AG04449 (cell line): ENCODE measurements at regions not wholly inside any gene's neighbourhood (a gene's known extent, or its start where the extent isn't known, plus 50 kb on each side); places are given as distances from the start of the nearest gene placed in this dataset.

Source experiments
- CTCF ChIA-PET: fragments of 350-600 bp; formaldehyde crosslinking; extraction: SDS; loops from one replicate; lab custom pipeline; 2021; ENCODE audit warnings: antibody characterized with exemption; lab: Yijun Ruan, JAX
- POLR2A ChIA-PET: fragments of 400-600, 350-600 bp; formaldehyde crosslinking; extraction: SDS; loops from one replicate; lab custom pipeline; 2020; ENCODE audit warnings: antibody characterized with exemption, inconsistent platforms; lab: Yijun Ruan, JAX
- DNase-seq: peaks from one replicate; pipeline ENCODE4 v3.0.0-alpha.2; 2010; ENCODE audit warnings: low read depth, low spot score
- H3K4me3 ChIP-seq: 2 replicates; pipeline ENCODE4 v1.5.1; 2011; ENCODE audit warnings: low read depth, mild to moderate bottlenecking, control low read depth, low read length
- TF ChIP-seq, protein P1 (sequence below): IDR thresholded peaks from one replicate; pipeline ENCODE4 v1.5.1; 2011; ENCODE audit warnings: mild to moderate bottlenecking, moderate library complexity, low read length, control low read depth, inconsistent platforms; ENCODE audit not compliant: insufficient read depth; ENCODE audit errors: missing control alignments

DNA sequence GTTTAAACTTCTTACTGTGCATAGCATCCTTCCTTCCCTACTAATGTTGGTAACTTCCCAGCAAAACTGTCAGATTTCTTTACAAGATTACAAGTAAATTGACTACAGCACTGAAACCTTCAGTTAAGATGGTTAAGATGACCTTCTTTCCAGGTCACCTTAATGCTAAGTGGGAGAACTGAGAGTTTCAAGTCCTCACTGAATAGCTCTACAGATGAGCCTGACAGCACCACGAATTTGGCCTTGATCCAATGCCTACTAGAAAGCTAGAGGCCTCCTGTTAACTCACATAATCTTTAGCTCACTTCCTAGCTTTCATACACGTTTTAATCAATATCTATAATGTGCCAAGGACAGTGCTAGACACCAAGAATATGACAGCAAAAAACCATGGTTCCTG is 276.0 kb upstream of the PLD5 start:
- CTCF ChIA-PET = no interaction called here
- no peak overlapping the region for H3K4me3 ChIP-seq
- TF ChIP-seq, protein P1, sequence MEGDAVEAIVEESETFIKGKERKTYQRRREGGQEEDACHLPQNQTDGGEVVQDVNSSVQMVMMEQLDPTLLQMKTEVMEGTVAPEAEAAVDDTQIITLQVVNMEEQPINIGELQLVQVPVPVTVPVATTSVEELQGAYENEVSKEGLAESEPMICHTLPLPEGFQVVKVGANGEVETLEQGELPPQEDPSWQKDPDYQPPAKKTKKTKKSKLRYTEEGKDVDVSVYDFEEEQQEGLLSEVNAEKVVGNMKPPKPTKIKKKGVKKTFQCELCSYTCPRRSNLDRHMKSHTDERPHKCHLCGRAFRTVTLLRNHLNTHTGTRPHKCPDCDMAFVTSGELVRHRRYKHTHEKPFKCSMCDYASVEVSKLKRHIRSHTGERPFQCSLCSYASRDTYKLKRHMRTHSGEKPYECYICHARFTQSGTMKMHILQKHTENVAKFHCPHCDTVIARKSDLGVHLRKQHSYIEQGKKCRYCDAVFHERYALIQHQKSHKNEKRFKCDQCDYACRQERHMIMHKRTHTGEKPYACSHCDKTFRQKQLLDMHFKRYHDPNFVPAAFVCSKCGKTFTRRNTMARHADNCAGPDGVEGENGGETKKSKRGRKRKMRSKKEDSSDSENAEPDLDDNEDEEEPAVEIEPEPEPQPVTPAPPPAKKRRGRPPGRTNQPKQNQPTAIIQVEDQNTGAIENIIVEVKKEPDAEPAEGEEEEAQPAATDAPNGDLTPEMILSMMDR = no peak
- DNase-seq = no peak
- POLR2A ChIA-PET = no interaction called here

DNA sequence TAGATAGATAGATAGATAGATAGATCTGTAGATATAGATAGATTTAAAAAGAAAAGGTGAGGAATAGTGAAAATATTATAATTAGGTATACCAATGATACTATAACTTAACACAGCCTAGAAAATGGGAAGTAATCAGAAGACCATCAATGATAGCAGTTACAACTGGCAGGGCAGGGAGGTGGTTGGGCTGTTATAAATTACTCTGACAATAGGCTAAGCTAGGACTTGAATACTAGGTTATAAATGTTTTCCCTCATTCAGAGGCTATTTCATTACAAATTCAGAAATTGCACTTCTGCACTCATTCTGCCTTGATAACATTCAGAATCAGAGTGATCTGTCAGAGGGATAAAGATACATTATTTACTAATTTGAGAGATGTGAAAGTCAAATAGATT is 273.4 kb upstream of the PLD5 start:
- DNase-seq = no peak
- CTCF ChIA-PET = no interaction called here
- TF ChIP-seq, protein P1 = no peak
- POLR2A ChIA-PET = no interaction called here
- no peak overlapping the region for H3K4me3 ChIP-seq

DNA sequence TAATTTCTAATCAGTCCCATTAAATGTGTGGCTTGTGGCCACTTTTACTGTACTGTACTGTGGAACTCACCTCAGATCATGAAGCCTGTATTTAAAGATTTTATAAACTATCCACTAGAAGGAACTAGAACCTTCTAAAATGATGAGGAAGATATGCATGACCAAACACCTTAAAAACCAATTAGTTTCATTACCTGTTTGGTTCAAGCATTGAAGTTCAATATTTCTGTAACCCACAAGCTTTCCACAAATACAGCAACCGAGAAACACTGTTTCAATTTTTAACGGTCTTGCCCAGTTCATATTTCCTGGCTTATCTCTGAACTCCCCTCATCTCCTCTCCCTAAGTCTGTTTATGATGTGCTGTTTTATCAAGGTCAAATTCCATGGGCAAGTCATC is 264.3 kb upstream of the PLD5 start:
- ChIA-PET CTCF (no interaction called here), POLR2A (no interaction called here)
- no peak for DNase-seq
- no peak overlapping the region for H3K4me3 ChIP-seq
- TF ChIP-seq, protein P1 = no peak

DNA sequence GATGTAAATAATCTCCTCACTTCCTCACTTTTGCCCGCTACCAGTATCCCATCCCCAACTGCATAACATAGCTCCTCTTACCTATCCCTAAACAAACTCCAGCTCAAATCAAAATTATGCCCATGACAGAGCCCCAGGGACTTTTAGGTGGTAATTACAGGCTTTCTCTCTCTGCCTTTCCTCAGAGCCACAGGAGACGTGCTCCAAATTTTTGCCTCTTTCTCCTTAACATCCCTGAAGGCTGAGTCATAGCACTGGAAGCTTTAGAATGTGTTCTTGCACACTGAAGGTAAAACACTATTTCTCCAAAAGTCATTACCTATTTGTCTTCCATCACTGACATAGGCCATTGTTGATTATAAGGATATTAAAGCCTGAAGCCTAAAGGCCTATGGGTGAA is 263.5 kb upstream of the PLD5 start:
- H3K4me3 ChIP-seq = no peak overlapping the region
- POLR2A ChIA-PET = no interaction called here
- TF ChIP-seq, protein P1 = no peak
- no peak for DNase-seq
- CTCF ChIA-PET = no interaction called here

DNA sequence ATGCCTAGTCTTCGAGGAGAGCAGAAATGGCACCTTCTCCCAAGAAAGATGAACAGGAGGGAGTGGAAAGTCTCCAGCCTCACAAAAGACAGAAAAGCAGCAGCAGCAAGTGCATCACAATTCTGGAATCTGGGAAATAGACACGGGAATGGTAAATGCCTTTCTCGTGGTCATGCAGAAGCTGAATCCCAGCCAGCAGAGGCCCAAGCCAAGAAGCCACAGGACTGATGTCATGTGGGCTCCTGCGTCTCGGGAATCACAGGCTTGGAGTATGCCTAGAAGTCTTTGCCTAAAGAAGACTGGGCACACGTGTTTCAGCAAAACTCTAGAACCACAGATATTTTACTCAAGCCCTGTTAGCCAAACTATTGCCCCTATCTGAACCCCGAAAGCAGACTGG is 260.3 kb upstream of the PLD5 start:
- ChIA-PET POLR2A (no interaction called here), CTCF (no interaction called here)
- no peak for DNase-seq

DNA sequence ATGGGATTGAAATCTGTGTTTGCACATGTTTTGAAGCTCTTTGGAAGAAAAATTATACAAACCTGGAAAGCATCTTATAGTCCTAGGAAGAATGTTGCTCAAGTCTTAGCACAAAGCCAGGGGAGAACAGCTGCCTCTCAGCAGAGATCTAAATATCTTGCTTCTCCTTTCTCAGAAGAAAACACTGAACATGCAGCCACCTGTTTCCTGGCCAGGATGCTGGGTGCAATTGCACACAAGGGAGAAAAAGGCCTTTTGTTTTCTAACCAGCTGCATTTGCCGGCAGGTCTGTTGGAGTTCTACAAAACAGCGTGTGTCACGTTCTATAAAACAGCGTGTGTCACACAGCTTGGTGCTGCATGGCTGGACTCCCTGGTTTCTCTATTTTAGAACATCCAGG is 259.6 kb upstream of the PLD5 start:
- no peak overlapping the region for H3K4me3 ChIP-seq
- no peak for DNase-seq
- POLR2A ChIA-PET = no interaction called here
- CTCF ChIA-PET = no interaction called here
- TF ChIP-seq, protein P1 = no peak

More for the DNA sequence above, 260.3 kb upstream of the PLD5 start:
- H3K4me3 ChIP-seq = no peak overlapping the region
- TF ChIP-seq, protein P1 = no peak
